GM19372 (cell line): ENCODE measurements at regions not wholly inside any gene's neighbourhood (a gene's known extent, or its start where the extent isn't known, plus 50 kb on each side); places are given as distances from the start of the nearest gene placed in this dataset.
"Not testable (repeated sequence)": the region's sequence is repeated elsewhere in the genome, so short reads cannot be mapped to it uniquely, and the experiment has no call there.

Source experiments
- ATAC-seq: cut with Tn5 transposase; IDR thresholded peaks from one replicate; pipeline ENCODE4 v1.9.1; 2021; ENCODE audit warnings: mild to moderate bottlenecking, low read depth, moderate library complexity; ENCODE audit not compliant: unreplicated experiment

GRCh38 chr13:109702030-109702597 is 84.3 kb downstream of the IRS2 start:
- not testable (repeated sequence) for ATAC-seq

- no peak for ATAC-seq
These were observed 86.2 kb downstream of the IRS2 start for GRCh38 chr13:109700176-109700575.

DNA sequence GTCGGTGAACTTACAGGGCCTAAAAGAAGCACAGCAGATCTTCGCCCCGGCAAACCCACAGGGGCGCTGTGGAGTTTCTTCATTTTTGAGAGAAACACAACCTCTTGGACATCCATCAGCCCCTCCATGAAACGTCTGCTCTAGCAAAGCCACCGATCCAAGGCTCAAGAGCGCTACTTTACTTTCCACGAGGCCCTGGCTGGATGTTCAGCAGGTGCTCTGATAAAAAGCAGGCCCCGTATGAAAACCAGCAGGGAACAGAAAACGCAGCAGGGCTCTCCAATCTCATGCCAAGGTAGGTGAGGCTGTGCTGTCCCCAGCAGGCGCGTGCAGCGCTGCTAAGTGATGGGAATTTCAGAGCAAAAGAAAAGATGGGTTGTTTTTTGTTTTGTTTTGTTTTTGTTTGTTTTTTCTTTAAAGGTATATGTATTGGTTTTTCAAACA is 86.7 kb downstream of the IRS2 start:
- no peak for ATAC-seq

DNA sequence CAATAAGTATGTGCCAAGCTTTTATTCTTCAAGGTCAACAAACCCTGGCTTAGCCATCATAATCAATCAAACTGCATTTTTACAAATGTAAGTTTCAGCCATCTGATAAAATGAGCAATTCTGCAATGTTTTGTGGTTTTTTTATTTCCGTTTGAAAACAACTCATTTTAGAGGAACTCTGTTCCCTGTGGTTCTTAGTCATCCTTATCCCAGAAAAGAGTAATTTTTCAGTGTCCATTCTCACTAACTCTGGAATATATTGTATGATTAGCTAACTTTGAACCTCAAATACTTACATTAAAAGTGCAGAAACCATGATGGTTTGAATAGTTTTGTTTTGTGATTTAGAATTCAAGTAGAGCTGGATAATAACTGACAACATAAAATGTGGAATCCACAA is 87.6 kb downstream of the IRS2 start:
- no peak for ATAC-seq

DNA sequence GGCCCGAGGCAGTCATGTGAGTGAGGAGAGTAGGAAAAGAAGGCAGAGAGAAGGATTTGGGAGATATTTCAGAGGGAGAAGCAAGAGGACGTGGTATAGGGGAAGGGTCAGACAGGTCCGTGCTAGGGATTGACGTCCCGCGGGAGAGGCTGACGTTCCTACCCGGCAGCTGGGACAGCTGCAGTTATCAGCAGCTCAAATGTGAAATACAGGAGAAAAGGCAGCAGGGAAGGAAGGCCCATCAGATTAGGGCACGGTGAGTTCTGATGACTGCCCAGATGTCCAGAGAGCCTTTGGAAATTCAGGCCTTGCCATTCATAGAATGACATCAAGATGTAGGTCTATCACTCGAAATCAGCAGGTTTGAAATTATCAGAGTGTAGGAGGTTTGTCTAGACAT is 88.4 kb downstream of the IRS2 start:
- ATAC-seq = no peak

GRCh38 chr13:109695402-109696190 is 90.8 kb downstream of the IRS2 start:
- no peak for ATAC-seq

GRCh38 chr13:109694972-109695371 is 91.4 kb downstream of the IRS2 start:
- no peak for ATAC-seq

GRCh38 chr13:109693213-109693612 is 93.2 kb downstream of the IRS2 start:
- ATAC-seq = no peak

GRCh38 chr13:109691689-109692088 is 94.7 kb downstream of the IRS2 start:
- ATAC-seq = no peak

- ATAC-seq = no peak
These were observed 98.6 kb downstream of the IRS2 start for GRCh38 chr13:109687559-109688448.

- ATAC-seq = no peak
These were observed 101.2 kb downstream of the IRS2 start for GRCh38 chr13:109685203-109685602.

GRCh38 chr13:109684824-109685202 is 101.6 kb downstream of the IRS2 start:
- ATAC-seq = no peak

DNA sequence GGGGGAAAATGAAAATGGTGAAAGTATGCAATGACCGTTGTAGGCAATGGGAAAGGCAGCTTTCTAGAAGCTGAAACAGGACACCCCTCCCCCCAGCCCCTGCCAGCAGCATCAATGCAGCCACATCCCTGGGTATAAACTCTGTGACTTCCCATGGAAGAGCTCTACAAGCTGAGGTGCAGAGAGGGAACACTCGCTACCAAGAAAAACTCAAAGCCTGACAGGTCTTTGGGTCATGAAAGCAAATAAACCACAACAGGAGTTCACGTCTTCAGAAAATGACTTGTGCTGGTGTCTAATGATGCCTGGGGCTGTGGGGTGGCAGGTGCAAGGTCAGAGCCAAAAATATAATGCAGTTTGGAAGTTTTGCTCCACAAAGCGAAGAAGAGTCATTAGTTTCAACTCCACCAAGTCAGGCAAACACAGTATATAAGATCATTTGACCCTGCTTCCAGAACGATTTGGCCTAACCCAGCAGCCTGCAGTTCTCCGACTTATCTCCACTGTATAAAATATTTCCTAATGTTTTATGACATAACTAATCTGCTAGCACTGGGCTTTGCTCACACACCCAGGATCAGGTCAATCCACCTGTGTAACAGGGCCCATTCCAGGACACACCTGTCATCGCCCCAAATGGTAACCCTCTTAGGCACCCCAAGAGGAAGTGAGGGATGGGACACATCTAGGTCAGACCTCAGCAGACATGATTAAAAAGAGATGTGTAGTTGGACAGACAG is 102.1 kb downstream of the IRS2 start:
- no peak for ATAC-seq

GRCh38 chr13:109682534-109683244 is 103.7 kb downstream of the IRS2 start:
- no peak for ATAC-seq

GRCh38 chr13:109680930-109681329 is 105.5 kb downstream of the IRS2 start:
- no peak for ATAC-seq

- ATAC-seq = no peak
These were observed 106.1 kb downstream of the IRS2 start for GRCh38 chr13:109680288-109680687.

- ATAC-seq = no peak
These were observed 107.9 kb downstream of the IRS2 start for GRCh38 chr13:109678459-109678858.

- no peak for ATAC-seq
These were observed 109.2 kb downstream of the IRS2 start for GRCh38 chr13:109677206-109677605.

- ATAC-seq = no peak
These were observed 112.9 kb downstream of the IRS2 start for GRCh38 chr13:109673477-109673876.

DNA sequence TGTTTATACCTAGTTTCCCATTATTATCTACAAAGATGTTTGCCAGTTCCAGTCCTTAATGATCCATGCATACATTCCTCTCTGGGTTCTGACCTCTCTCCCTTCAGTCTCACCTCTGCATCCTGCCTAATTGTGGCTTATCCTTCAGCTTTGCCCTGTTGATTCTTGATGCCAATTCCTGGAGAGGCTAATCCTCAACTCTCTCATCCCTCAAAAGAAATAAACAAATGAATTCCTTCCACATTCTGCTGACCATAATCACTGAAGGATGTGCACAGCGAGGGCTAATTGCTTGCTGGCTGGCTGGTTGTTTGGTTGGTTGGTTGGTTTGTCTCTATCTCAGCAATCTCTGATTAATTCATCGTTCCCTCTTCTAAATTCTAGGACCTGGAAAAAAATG is 113.8 kb downstream of the IRS2 start:
- ATAC-seq = no peak
